Left lobe of liver (tissue), 2 donors: ENCODE measurements at regions not wholly inside any gene's neighbourhood (a gene's known extent, or its start where the extent isn't known, plus 50 kb on each side); places are given as distances from the start of the nearest gene placed in this dataset.
"Not testable (repeated sequence)": the region's sequence is repeated elsewhere in the genome, so short reads cannot be mapped to it uniquely, and the experiment has no call there.

Source experiments
- ATAC-seq: fragments of 200-7000 bp; cut with Tn5 transposase; one replicate; pipeline ENCODE4 v1.9.1; 2020; ENCODE audit warnings: mild to moderate bottlenecking, moderate library complexity
- DNase-seq: peaks from one replicate; pipeline ENCODE4 v3.0.0-alpha.2; 2020; ENCODE audit warnings: low spot score
- donor health status: DM: no; HTN: no; CAD: no; lungs with moderate emphysema.
- donor health status: DM: no; HTN: yes; CAD: no.

DNA sequence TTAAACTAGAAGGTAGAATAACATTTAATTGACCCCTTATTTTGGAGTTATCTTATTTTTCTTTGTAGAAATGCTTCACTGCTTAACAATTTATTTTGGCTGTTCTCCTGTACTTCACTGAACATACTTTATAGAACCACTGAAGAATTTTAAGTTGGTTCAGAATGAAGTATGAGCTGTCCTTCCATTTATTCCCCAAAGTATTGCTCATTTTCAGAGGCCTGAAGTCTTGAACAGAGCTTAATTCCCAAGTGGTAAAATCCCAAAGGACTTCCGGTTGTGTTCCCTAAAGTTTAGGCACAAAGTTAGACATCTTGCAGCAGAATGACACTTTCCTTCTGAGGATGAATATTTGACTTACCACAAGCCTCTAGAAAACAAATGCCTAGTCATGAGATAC is 233.3 kb downstream of the TINAG start:
- DNase-seq: no peak
- no peak for ATAC-seq

DNA sequence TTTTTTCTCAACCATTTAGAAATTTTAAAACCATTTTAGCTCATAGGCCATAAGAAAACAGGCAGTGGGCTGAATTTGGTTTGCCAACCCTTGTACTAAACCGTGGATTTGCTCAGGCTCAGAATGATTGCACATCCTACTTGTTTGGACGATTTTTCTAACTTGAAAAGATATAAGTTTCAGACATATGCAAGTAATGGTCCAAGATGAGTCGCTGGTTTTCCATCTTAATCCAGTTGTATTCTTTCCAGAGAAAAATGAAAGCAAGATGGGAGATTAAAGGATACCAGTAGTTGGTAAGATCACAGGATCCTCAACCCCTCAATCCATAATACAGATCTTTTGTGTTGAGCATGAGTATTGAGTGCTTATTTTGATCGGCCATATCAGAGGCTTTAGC is 250.9 kb downstream of the TINAG start:
- DNase-seq (no peak), ATAC-seq (no peak)

DNA sequence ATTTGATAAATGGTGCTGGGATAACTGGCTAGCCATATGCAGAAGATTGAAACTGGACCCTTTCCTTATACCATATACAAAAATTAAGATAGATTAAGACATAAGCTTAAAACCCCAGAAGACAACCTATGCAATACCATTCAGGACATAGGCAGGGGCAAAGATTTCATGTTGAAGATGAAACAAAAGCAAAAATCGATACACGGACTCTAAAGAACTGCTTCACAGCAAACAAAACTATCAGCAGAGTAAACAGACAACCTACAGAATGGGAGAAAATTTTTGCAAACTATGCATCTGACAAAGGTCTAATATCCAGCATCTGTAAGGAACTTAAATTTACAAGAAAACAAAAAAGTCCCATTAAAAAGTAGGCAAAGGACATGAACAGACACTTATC is 255.9 kb downstream of the TINAG start:
- DNase-seq, ATAC-seq: not testable (repeated sequence)

DNA sequence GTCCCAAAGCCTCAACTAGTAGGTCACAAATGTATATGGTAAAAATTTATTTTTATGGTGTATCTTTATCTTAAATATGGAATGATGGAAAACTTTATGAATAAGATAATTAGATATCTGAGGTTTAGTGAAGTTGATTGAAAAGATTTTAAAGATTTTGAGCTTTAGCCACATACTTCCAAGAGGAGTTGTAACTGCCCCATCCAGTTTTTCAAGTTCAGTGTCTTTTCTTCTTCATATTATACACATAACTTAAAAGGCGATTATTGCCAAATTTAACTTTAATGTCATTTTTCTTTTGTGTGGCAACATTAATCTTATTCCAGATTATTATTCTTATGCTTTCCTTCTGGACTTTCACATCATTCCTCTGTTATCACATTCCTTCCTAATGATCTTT is 266.4 kb downstream of the TINAG start:
- DNase-seq (no peak), ATAC-seq (no peak)

DNA sequence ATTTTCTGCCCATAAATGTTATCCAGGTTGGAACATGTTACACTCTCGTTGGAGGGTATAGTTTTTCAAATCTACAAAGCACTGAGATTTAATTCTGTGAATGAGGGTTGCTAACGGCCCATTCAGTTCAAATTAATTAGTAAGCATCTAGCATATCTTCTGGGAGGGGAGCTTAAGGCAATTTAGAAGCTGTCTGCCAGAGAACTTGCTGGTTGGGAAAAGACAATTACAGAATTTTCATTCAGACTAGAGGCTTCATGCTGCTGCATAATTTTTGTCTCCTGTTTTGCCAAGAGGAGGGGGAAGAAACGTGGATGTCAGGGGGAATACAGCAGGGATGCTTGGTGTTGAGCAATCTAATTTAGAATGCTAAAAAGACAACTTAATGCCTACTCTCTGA is 268.3 kb upstream of the FAM83B start:
- DNase-seq: no peak
- ATAC-seq: no peak

DNA sequence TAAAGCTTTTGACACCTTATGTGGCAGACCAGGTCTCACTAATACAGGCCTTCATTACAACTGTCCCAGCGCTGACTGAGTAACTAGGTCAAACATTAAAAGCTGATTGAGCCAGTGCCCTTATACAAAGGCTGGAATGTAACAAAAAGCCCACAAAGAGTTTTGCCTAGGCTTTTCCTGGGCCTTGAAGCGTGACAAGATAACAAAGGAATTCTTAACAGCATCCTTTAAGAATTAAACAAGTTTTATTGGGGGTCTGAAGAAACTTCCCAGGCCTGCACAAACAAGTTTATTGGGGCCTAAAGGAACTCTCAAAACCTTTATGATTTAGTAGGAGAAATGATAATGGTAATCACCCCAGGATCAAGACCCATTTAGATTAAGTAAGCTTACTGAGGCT is 267.6 kb upstream of the FAM83B start:
- DNase-seq (no peak), ATAC-seq (no peak)

DNA sequence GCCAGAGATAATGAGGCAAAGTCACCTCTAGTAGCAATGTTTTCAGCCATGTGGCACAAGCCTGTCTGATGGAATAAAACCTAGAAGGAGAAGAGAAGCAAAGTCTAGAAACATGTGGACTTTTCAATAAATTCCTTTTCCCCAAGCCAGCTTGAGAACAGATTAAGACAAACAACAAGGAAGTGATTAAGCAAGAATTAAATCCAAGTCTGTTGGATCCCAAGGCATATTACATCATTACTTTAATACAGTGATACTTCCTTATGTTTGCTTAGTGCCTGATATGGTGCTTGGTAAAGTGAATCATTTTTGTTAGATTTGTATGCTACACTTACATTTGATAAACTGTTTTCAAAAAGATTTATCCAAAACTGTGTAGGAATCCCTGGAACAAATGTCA is 260.3 kb upstream of the FAM83B start:
- ATAC-seq (no peak), DNase-seq (no peak)

DNA sequence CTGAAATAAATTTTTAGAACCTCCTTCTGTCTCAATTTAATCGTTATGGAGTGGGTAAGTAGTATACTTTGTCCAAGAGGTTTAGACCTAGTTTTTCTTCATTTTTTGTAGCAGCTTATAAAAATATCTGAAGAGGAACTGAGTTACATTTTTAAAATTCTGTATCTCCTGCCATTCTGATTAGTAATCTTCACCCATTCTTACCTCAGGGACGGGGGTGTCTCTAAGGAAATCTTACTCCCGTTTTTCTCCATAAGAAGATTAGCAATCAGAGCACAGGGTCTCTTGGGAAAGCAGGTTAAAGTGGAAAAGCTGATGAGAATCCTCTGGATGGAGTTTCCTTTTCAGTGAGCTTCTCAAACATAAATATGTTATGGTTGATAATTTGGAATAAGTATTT is 259.3 kb upstream of the FAM83B start:
- ATAC-seq: no peak
- no peak for DNase-seq

DNA sequence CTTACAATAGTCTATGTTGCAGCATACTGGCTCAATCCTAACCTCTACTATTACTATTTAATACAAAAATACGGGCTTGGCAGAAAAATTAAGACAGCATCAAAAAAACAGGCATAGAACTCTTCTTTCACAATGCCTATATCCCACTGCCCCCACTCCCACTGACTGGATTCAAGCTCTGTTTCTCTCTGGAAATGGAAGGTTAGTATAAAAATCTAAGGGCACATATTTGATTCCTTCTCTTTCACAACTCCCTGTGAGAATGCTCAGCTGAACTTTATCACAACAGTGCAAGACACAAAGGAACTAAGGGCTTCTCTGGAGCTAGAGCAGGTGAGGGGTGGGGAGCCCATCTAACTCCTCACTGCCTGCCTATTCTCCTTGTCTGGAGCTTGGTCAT is 258.4 kb upstream of the FAM83B start:
- no peak for DNase-seq
- no peak for ATAC-seq

DNA sequence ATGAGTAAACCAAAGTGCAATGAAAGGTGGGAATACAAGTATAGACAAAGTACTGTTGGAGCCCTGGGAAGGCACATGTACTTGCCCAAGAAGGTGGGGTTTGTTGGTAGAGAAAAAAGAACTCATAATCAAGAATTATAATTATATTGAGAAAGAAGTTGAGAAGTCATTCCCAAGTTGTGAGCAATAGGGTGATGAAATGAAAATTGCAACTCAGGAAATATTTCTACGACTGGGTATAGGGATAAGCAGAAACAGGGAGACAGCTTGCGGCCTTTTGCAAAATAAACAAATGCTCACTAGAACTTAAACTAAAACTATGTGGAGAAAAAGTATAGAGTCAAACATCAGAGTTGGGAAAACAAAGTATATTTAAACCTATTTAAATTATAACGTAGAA is 250.7 kb upstream of the FAM83B start:
- DNase-seq (no peak), ATAC-seq (no peak)

DNA sequence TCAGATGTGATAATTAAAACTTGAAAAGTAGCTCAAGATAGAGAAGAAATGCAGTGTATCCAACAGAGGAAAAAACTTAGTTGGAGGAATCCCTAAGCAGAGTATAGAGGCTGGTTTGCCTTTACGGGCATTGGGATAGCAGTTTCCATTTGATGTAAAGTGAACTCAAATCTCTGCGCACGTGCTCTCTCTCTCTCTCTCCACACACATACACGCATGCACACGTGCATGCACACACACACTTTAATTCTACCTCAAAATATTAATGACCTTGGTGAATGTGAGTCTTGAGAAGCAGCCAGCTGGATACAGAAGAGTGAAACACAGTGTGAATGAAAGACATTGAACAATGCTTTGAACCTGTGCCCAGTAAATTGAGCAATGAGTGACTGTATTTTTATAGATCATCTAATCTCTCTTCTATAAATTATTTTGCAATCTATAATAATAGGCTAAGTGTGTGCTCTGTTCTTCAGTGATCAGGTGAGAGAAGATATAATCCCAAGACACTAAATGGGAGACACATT is 247.7 kb upstream of the FAM83B start:
- ATAC-seq (no peak), DNase-seq (no peak)

DNA sequence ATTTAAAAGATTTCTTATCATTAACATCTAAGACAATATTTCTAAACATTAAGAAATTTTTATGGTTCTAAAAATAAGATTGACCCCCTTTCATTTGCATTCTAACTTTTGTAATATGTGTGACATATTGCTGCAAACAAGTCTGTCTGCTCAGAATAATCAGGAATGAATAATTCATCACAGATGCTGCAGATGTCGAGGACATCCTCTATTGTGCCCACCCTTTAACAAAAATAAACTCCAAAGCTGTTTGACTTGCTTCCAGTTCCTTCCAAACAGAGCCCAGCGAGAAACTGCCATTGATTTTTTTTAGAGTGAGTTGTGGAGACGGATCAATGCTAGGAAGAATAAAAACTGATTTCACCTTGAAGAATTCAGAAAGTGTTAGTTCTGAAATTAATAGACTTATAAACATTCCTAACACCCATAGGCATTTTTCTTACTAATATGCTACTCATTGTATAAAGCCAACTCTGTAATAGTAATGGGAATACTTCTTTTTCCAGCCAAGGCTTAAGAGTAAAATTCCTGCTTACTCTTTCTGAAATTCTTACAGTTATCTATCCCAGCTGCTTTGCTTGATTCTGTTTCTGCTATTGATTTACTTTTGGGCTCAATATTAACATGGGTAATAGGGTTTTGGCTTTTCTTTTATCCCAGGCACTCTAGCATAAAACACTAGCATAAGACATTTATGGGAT is 244.8 kb upstream of the FAM83B start:
- no peak for ATAC-seq
- no peak for DNase-seq

DNA sequence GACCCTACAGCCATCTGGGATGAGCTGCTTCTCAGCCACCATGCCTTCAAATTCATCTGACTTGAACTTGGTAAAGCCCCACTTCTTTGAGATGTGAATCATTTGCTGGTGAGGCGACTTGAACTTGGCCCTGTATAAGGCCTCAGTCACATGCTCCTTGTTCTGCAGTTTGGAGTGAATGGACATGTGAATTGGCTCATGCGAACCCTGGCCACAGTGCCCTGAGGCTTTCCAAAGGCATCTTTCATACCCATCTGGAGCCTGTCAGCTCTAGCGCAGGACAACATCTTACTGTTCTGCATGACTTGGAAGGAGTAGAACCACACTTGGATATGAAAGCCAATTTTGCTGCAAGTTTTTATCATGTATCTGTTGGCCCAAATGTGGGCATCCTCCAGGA is 244.0 kb upstream of the FAM83B start:
- DNase-seq (no peak), ATAC-seq (no peak)

DNA sequence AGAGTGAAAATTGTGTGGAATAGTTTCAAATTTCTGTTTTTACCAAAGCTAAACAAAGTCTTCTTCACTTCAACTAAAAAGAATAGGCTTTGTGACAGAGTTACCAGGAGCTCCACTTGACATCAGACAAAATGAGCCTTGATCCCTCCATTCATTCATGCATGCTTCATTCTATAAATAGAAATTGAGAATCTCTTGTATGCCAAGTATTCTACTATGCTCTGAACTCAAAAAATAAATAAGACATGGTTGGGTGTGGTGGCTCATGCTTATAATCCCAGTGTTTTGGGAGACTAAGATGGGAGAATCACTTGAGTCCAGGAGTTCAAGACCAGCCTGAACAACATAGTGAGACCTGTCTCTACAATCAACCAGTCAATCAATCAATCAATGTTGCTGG is 236.6 kb upstream of the FAM83B start:
- no peak for ATAC-seq
- DNase-seq: no peak

DNA sequence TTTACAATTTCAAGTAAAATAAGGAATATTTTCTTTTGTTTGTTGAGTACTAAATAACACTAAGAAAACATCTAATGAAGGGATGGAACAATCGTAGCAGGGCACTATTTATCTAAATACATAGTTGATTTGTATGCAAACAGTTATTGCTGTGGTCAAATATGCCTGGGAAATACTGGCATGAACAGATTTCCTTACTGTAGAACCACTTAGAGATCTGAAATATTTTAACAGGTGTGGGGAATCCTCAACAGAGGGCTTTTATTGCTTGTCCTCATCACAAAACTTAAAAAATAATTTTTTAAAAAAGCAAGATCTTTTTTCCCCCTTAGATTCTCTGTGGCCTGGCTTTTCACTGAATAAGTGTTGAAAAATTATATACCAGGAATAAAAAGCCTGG is 233.0 kb upstream of the FAM83B start:
- DNase-seq (no peak), ATAC-seq (no peak)

DNA sequence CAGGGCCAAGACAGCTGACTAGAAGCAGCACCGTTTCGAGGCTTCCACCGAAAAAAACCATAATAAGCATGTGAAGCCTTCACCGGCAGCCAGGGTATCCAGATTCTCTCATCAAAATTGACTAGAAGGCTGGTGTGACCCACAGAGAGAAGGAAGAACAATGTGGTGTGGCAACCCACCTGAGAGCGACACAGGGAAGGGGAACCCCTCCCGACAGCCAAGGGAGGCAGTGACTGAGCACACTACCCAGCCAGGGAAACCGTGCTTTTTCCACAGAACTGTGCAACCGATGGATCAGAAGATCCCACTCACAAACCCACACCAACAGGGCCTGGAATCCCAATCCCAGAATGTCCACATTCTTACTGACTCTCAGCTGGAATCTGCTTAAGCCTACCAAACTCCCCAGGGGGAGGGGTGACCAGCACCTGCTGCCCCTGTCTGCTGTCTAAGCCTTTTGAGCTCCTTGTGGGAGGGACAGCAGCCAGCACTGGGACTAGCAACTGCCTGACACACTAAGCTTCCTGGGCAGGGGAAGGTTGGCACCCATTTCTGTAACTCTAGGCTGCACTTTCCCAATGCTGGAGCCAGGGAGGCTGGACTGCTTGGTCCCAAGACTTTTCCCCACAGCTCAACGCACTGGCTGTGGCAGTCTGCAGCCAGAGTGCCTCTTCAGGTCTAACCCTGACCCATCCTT is 231.9 kb upstream of the FAM83B start:
- DNase-seq (no peak), ATAC-seq (no peak)

DNA sequence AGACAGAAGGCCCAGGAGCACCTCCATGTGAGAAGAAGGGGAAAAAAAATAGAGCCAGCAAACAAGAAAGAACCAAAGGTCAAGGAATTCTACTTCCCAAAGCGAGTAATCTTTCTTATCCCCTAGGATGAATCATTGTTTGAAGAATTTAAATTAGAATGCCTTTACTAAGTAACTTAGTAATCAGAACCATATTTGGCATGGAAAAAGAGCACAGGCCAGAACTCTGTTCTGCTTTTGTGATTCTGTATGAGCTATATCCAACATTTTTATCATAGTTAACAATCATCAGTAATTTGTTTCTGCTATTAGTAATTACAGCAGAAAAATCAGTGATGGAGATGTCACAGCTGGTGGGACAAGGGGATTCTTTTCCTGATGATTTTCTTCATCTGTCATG is 228.8 kb upstream of the FAM83B start:
- DNase-seq (no peak), ATAC-seq (no peak)

DNA sequence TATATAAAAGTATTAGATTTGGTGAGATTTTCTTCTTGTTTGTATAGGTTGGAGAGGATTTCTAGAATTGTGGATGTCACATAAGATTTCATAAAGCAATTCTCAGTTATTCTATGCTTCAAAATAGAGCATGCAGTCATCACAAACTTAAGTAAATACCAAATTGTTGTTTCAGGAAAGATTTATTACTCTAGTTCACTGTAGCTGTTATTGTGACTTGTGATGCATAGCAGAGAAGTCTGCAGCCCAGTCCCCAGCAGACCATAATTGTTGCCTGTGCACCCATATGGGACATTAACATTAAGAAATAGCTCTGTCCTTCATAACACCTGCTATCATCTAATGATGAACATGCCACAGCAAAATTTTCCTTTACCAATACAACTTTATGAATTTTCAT is 228.0 kb upstream of the FAM83B start:
- ATAC-seq: no peak
- DNase-seq: no peak

DNA sequence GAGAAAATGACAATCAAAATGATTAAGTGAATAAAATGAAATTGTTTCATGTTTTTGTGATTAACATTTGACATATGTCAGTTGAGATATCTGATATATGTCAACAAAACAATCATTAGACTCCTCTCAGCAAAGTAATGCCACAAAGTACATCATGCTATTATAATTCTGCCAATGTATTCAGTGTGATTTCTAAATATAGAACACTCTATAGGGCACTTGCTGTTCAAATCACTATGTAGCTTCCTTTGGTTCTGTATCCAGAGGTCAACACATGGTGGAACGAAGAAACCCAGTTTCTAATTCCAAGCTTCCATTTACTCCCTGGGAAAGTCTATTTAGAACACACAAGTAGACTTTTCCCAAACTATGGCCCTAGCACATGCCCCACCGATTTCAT is 227.5 kb upstream of the FAM83B start:
- no peak for ATAC-seq
- no peak for DNase-seq

DNA sequence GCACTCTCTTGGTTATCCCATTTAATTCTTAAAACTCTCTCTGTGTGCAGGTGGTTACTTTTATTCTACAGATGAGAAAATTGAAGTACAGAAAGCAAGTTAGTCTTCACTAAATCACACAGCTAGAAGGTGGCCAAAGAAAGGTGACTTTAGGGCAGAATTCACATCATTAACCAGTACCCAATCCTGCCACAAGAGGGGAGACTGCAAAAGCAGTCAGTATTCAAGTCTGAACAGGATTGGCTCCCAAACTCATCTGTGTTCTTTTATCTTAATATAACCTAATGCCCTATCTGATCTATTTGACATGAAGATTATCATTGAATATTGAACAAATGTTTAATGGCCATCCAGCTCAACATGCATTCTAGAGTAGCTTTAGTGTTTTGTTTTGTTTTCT is 225.3 kb upstream of the FAM83B start:
- ATAC-seq (peak; percentile 79), DNase-seq (no peak)

DNA sequence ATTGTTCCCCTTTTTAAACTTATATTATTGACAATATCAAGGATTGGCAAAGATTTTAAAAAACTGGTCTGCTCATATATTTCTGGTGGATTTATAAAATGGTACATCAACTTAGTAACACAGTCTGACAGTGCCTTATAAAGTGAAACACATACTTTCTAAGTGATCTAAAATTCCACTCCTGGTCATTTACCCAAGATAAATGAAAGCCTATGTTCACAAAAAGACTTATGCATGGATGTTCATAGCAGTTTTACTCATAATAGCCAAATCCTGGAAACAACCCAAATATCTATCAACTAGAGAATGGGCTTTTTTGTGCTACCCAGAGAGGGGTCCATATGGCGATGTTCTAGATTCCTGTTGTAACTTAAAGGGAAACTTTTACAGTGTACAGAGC is 222.4 kb upstream of the FAM83B start:
- DNase-seq (no peak), ATAC-seq (no peak)

DNA sequence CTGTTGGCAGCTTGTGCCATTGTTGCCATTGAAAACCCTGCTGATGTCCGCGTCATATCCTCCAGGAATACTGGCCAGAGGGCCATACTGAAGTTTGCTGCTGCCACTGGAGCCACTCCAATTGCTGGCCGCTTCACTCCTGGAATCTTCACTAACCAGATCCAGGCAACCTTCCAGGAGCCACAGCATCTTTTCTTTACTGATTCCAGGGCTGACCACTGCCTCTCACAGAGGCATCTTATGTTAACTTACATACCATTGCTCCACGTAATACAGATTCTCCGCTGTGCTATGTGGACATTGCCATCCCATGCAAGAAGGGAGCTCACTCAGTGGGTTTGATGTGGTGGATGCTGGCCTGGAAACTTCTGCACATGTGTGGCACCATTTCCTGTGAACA is 221.8 kb upstream of the FAM83B start:
- ATAC-seq: no peak
- no peak for DNase-seq

DNA sequence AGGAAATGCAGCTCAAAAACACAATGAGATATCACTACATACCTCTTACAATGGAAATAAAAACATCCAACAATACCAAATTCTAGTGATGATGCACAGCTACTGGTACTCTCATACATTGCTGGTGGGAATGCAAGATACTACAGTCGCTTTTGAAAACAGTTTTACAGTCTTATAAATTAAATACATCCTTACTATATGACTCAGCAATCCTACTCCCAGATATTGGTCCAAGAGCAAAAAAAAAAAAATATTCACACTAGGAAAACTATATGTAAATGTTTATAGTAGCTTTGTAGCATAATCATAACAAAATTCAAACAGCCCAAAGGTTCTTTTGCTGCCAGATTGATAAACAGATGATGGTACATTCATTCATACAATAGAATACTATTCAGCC is 217.4 kb upstream of the FAM83B start:
- ATAC-seq (no peak), DNase-seq (no peak)
